ENCODE measurements at regions not wholly inside any gene's neighbourhood (a gene's known extent, or its start where the extent isn't known, plus 50 kb on each side); places are given as distances from the start of the nearest gene placed in this dataset.

GRCh38 chr5:167785106-167785505 is 506.3 kb upstream of the WWC1 start:
- TF ChIP-seq POLR2A (IDR thresholded peaks at IDR 0.05; ENCODE audit: low read length) = no peak
- no peak for TF ChIP-seq GATA1 (IDR thresholded peaks at IDR 0.05; ENCODE audit: low read depth, low read length)
